Inferior parietal cortex (tissue), 1 donor: ENCODE measurements at regions not wholly inside any gene's neighbourhood (a gene's known extent, or its start where the extent isn't known, plus 50 kb on each side); places are given as distances from the start of the nearest gene placed in this dataset.

Source experiments
- DNase-seq: peaks from one replicate; pipeline ENCODE4 v3.0.0-alpha.2; 2016; ENCODE audit errors: extremely low spot score

DNA sequence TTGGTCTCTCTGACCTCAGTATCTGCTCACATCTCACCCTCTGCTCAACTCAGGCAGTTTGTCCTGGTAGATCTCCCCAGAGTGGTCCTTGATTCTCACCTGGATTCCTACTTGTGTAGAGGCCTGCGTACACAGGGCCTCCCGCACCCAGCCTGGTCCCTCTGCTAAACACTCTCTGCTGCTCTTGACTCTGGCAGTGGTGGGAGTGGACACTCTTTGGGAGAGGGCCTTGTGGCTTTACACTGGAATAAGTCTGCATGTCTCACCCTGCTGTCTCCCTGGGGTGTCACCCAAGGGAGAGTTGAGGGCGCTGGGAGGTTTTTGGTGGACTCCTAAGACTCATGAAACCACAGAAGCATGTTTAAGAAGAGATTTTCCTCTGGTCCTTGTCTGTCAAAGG, 57.3 kb upstream of the ECI2 start:
- no peak for DNase-seq

DNA sequence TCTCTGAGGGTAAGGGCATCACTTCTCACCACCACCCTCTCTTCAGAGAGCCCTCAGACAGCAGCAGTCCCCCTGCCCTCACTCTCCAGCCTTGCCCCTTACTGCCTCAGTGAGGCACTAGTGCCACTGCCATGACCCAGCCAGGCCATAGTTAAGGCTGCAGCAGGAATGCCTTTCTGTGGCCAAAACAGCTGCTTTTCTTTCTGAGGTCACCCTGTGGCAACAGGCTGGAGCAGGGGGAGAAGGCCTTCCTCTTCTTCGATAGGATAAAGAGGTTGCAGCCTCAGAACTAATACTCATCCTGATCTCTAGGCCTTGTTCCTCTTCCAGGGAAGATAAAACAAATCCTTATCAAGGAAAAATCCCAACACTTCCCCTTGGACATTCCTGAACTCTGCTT, 56.8 kb upstream of the ECI2 start:
- no peak for DNase-seq

DNA sequence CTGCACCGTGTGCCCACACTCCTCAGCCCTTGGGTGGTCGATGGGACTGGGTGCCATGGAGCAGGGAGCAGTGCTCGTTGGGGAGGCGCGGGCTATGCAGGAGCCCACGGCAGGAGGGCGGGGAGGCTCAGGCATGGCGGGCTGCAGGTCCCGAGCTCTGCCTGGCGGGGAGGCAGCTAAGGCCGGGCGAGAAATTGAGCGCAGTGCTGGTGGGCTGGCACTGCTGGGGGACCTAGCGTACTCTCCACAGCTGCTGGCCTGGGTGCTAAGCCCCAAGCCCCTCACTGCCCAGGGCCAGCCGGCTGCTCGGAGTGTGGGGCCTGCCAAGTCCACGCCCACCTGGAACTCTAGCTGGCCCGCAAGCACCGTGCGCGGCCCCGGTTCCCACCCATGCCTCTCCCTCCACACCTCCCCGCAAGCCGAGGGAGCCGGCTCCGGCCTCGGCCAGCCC, 55.9 kb upstream of the ECI2 start:
- no peak for DNase-seq

DNA sequence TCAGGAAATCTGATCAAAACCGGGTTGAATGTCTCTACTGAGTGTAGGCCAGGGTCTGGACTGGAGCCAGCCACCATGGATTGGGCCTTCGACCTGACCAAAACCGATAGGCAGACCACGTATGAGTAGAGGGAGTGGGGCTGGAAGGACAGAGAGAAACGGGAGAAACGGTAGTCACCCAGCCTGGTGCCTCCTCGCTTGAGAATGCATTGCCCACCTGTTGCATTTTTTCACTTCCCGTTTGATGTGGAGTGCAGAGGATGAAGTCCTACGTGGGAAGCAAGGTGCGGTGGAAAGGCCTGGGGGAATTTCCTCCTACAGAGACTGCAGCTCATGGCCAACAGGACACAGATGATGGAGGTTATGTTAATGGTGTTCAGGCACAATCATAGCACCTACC, 53.9 kb upstream of the ECI2 start:
- no peak for DNase-seq

DNA sequence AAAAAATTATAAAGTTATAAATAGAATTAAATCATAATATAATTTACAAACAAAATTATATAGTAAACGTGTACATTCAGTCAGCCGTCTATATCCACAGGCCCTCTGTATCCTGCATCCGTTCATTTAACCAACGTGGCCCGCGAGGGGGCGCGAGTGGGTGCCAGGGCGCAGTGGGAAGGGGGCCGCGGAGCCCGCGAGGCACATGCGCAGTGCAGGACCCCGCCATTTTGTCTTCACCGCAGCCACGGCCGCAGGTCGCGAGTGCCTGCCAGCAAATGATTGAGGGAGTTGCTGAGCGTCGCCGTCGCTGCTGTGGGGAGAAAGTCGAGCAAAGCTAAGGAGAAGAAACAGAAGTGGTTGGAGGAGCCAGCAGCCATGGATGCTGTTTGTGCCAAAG, 53.4 kb upstream of the ECI2 start:
- DNase-seq, result no peak

DNA sequence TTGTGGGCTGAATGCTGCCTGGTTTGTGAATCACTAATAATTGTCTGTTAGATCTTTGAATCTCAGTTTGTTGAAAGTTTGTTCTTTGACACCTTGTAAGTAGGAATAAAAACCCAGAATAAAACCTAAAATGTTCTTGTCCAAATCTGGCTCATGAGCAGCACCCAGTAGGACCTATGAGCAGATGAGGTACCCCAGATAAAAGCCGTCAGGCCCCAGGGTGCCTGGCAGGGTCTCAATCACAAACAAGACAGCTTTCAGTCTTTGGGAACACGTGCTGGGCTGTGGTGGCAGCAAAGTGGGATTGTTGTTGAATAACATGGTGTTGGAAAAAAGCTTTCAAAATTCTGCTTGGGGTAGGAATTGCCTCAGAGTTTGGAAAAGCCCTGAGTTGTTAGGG, 52.1 kb upstream of the ECI2 start:
- DNase-seq, result no peak

DNA sequence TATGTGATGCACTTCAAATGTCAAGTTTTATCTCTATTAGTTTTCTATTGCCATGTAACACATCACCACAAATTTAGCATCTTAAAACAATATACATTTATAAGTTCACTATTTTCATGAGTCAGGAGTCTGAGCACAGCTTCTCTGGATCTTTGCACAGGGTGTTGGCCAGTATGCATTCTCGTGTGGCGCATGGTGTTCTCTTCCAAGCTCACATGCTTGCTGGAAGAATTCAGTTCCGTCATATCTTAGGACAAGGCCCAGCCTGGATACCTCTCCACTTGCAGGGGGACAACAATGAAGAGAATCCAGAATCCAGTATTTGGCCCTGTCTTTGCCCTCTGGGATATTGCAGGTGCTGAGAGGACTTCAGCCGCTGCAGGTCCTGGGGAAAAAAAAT, 51.0 kb upstream of the ECI2 start:
- no peak for DNase-seq

DNA sequence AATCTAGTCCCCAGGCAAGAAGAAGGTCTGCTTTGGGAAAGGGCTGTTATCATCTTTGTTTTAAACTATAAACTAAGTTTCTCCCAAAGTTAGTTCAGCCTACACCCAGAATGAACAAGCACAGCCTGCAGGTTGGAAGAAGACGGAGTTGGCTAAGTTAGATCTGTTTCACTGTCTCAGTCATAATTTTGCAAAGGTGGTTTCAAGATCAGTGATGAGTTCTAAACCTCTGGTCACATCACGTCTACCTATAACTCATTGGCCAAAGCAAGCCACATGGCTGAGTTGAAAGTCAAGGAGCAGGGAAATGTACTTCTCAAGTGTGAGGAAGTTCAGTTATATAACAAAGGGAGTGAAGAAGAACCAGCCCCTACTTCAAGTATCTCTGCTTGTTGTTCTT, 50.5 kb upstream of the ECI2 start:
- no peak for DNase-seq

DNA sequence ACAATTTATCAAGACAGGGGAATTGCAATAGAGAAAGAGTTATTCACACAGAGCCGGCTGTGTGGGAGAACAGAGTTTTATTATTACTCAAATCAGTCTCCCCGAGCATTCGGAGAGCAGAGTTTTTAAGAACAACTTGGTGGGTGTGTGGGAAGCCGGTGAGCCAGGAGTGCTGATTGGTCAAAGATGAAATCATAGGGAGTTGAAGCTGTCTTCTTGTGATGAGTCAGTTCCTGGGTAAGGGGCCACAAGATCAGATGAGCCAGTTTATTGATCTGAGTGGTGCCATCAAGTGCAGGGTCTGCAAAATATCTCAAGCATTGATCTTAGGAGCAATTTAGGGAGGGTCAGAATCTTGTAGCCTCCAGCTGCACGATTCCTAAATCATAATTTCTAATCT, 50.0 kb upstream of the ECI2 start:
- no peak for DNase-seq
